ENCODE measurements at regions not wholly inside any gene's neighbourhood (a gene's known extent, or its start where the extent isn't known, plus 50 kb on each side); places are given as distances from the start of the nearest gene placed in this dataset.

DNA sequence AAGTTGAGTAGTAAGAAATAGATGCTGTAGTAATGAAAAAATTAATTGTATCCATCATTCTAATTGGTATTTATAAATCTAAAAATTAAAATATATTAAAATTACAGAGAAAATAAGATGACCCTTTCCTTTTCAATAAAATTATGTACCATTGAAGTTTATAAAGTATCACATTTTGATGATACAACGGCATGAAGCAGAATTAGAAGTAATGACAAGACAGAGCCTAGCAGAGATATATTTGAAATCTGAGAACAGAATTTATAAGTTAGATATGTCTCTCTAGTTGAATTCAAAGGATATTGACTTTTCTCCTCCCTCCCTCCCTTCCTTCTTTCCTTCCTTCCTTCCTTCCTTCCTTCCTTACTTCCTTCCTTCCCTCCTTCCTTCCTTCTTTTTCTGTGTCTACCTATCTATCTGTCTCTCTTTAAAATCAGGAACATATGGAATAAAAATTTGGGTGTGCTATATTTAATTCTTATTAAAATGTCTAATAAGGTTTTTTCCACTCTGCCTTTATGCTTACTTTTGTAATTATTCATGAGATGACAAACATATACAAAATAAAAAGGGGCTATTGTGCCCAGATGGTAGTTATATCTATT, 258.5 kb upstream of the CD180 start:
- ATAC-seq: no peak
- TF ChIP-seq ZNF565 (CRISPR knock-in tag; conservative IDR thresholded peaks at IDR 0.05; ENCODE audit: low read depth) (no peak), ESRRG (CRISPR knock-in tag; IDR thresholded peaks at IDR 0.05) (no peak)

GRCh38 chr5:67453111-67453905, 256.7 kb upstream of the CD180 start:
- TF ChIP-seq TOX (CRISPR knock-in tag; IDR thresholded peaks at IDR 0.05; ENCODE audit: borderline replicate concordance): no peak
- ATAC-seq: no peak

DNA sequence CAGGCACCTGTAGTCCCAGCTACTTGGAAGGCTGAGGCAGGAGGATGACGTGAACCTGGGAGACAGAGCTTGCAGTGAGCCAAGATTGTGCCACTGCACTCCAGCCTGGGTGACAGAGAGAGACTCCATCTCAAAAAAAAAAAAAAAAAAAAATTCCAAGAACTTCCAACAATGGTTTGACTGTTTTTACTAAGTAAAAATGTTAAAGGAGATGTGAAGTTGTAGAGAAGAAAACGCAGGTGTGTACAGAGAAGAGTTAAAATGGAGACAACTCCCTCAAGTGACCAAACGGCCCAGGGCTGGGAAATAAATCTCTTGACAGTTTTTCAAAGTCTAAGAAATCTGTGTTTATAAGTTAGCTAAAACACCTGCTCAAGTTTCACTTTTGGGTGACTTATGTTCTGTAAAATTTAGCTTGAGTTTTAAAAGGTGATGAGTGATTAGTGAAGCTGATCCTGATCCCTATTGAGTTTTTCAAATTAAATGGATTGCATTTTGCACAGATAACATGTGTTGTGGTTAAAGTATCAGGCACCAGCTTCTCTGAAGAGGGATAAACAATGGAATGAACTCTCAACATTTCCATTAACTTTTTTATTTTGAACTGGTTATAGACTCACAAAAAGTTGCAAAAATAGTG, 255.2 kb upstream of the CD180 start:
- no peak for ATAC-seq
- TF ChIP-seq ZC3H10 (CRISPR knock-in tag; IDR thresholded peaks at IDR 0.05): no peak
- no peak for TF ChIP-seq ISL1 (CRISPR knock-in tag; IDR thresholded peaks at IDR 0.05)
- TF ChIP-seq ESRRG (CRISPR knock-in tag; IDR thresholded peaks at IDR 0.05): no peak
- no peak for TF ChIP-seq TOX (CRISPR knock-in tag; IDR thresholded peaks at IDR 0.05; ENCODE audit: borderline replicate concordance)
- TF ChIP-seq, protein P1, sequence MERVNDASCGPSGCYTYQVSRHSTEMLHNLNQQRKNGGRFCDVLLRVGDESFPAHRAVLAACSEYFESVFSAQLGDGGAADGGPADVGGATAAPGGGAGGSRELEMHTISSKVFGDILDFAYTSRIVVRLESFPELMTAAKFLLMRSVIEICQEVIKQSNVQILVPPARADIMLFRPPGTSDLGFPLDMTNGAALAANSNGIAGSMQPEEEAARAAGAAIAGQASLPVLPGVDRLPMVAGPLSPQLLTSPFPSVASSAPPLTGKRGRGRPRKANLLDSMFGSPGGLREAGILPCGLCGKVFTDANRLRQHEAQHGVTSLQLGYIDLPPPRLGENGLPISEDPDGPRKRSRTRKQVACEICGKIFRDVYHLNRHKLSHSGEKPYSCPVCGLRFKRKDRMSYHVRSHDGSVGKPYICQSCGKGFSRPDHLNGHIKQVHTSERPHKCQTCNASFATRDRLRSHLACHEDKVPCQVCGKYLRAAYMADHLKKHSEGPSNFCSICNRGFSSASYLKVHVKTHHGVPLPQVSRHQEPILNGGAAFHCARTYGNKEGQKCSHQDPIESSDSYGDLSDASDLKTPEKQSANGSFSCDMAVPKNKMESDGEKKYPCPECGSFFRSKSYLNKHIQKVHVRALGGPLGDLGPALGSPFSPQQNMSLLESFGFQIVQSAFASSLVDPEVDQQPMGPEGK (CRISPR knock-in tag; IDR thresholded peaks at IDR 0.05; ENCODE audit: borderline replicate concordance): no peak
- TF ChIP-seq RARB (CRISPR knock-in tag; IDR thresholded peaks at IDR 0.05): no peak
- TF ChIP-seq ARNTL (CRISPR knock-in tag; IDR thresholded peaks at IDR 0.05; ENCODE audit: borderline replicate concordance, low read depth): no peak
- TF ChIP-seq ZFP3 (CRISPR knock-in tag; IDR thresholded peaks at IDR 0.05): no peak
- no peak for TF ChIP-seq OSR1 (CRISPR knock-in tag; IDR thresholded peaks at IDR 0.05)
- TF ChIP-seq ZNF565 (CRISPR knock-in tag; conservative IDR thresholded peaks at IDR 0.05; ENCODE audit: low read depth): no peak
- TF ChIP-seq GLIS3 (CRISPR knock-in tag; IDR thresholded peaks at IDR 0.05): no peak
- TF ChIP-seq PPARA (CRISPR knock-in tag; IDR thresholded peaks at IDR 0.05; ENCODE audit: borderline replicate concordance): no peak
- no peak for TF ChIP-seq SNAI2 (CRISPR knock-in tag; IDR thresholded peaks at IDR 0.05)
- TF ChIP-seq BACH2 (CRISPR knock-in tag; IDR thresholded peaks at IDR 0.05; ENCODE audit: borderline replicate concordance): no peak
- TF ChIP-seq CSDC2 (CRISPR knock-in tag; IDR thresholded peaks at IDR 0.05): no peak

DNA sequence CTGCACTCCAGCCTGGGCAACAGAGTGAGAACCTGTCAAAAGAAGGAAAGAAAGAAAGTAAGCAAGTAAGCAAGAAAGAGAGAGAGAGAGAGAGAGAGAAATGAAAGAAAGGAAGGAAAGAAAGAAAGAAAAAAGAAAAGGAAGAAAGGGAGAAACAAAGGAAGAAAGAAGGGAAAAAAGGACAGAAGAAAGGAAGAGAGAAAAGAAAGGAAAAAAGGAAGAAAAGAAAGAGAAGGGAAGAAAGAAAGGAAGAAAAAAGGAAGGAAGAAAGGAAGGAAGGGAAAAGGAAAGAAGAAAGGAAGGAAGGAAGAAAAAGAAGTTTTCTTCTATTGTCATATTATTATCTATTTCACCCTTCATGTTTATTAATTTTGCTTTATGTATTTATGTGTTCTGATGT, 251.1 kb upstream of the CD180 start:
- TF ChIP-seq ESRRG (CRISPR knock-in tag; IDR thresholded peaks at IDR 0.05): no peak
- TF ChIP-seq SNAI2 (CRISPR knock-in tag; IDR thresholded peaks at IDR 0.05): no peak
- no peak for TF ChIP-seq ZFP30 (CRISPR knock-in tag; IDR thresholded peaks at IDR 0.05)
- no peak for TF ChIP-seq BACH2 (CRISPR knock-in tag; IDR thresholded peaks at IDR 0.05; ENCODE audit: borderline replicate concordance)
- TF ChIP-seq GLIS3 (CRISPR knock-in tag; IDR thresholded peaks at IDR 0.05): no peak
- TF ChIP-seq, protein P2, sequence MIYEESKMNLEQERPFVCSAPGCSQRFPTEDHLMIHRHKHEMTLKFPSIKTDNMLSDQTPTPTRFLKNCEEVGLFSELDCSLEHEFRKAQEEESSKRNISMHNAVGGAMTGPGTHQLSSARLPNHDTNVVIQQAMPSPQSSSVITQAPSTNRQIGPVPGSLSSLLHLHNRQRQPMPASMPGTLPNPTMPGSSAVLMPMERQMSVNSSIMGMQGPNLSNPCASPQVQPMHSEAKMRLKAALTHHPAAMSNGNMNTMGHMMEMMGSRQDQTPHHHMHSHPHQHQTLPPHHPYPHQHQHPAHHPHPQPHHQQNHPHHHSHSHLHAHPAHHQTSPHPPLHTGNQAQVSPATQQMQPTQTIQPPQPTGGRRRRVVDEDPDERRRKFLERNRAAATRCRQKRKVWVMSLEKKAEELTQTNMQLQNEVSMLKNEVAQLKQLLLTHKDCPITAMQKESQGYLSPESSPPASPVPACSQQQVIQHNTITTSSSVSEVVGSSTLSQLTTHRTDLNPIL (CRISPR knock-in tag; IDR thresholded peaks at IDR 0.05; ENCODE audit: low read depth): no peak
- TF ChIP-seq ISL1 (CRISPR knock-in tag; IDR thresholded peaks at IDR 0.05): no peak
- no peak for TF ChIP-seq ZC3H10 (CRISPR knock-in tag; IDR thresholded peaks at IDR 0.05)
- TF ChIP-seq ZNF565 (CRISPR knock-in tag; conservative IDR thresholded peaks at IDR 0.05; ENCODE audit: low read depth): no peak
- TF ChIP-seq, protein P3, sequence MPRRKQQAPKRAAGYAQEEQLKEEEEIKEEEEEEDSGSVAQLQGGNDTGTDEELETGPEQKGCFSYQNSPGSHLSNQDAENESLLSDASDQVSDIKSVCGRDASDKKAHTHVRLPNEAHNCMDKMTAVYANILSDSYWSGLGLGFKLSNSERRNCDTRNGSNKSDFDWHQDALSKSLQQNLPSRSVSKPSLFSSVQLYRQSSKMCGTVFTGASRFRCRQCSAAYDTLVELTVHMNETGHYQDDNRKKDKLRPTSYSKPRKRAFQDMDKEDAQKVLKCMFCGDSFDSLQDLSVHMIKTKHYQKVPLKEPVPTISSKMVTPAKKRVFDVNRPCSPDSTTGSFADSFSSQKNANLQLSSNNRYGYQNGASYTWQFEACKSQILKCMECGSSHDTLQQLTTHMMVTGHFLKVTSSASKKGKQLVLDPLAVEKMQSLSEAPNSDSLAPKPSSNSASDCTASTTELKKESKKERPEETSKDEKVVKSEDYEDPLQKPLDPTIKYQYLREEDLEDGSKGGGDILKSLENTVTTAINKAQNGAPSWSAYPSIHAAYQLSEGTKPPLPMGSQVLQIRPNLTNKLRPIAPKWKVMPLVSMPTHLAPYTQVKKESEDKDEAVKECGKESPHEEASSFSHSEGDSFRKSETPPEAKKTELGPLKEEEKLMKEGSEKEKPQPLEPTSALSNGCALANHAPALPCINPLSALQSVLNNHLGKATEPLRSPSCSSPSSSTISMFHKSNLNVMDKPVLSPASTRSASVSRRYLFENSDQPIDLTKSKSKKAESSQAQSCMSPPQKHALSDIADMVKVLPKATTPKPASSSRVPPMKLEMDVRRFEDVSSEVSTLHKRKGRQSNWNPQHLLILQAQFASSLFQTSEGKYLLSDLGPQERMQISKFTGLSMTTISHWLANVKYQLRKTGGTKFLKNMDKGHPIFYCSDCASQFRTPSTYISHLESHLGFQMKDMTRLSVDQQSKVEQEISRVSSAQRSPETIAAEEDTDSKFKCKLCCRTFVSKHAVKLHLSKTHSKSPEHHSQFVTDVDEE (CRISPR knock-in tag; IDR thresholded peaks at IDR 0.05): no peak
- TF ChIP-seq TCF4 (CRISPR knock-in tag; IDR thresholded peaks at IDR 0.05; ENCODE audit: borderline replicate concordance): no peak
- no peak for ATAC-seq

All from SK-N-SH treated with all-trans-retinoic acid at 6 μM for 48 hours (cell line).